HL-60 (cell line): ENCODE measurements at regions not wholly inside any gene's neighbourhood (a gene's known extent, or its start where the extent isn't known, plus 50 kb on each side); places are given as distances from the start of the nearest gene placed in this dataset.

Experiments used
- DNase-seq, 2 experiments: peaks; one replicate each; pipeline ENCODE4 v3.0.0-alpha.2; 2010 to 2020; ENCODE audit warnings: low read depth in 1 of 2, low spot score in 1 of 2
- H3K27ac ChIP-seq: fragments of 250-450 bp; sonication (Bioruptor Pico); replicated peaks from 2 replicates; pipeline ENCODE4 v1.5.1; 2020; ENCODE audit warnings: mild to moderate bottlenecking, moderate library complexity
- H3K27me3 ChIP-seq: fragments of 250-450 bp; sonication (Bioruptor Pico); 2 replicates; pipeline ENCODE4 v1.5.1; 2021; ENCODE audit warnings: mild to moderate bottlenecking, moderate library complexity; ENCODE audit not compliant: insufficient read depth, poor library complexity, severe bottlenecking
- H3K4me3 ChIP-seq: replicated peaks from 2 replicates; pipeline ENCODE4 v1.5.1; 2011; ENCODE audit warnings: mild to moderate bottlenecking, control low read depth, low read length; ENCODE audit not compliant: insufficient read depth
- GABPA ChIP-seq: IDR thresholded peaks from 2 replicates; pipeline ENCODE4 v1.6.1; 2012; ENCODE audit warnings: low read depth
- POLR2AphosphoS5 ChIP-seq: IDR thresholded peaks from 2 replicates; pipeline ENCODE4 v1.6.1; 2012; ENCODE audit warnings: low read depth
- SPI1 ChIP-seq: IDR thresholded peaks from 2 replicates; pipeline ENCODE4 v1.6.1; 2012; ENCODE audit warnings: low read depth, mild to moderate bottlenecking, borderline replicate concordance
- TF ChIP-seq, protein P1 (sequence below): IDR thresholded peaks from 2 replicates; pipeline ENCODE4 v1.6.1; 2012; ENCODE audit warnings: low read depth; ENCODE audit not compliant: insufficient replicate concordance
- TF ChIP-seq, protein P2 (sequence below): IDR thresholded peaks from one replicate; pipeline ENCODE4 v1.5.1; 2011; ENCODE audit warnings: low read length, control low read depth, inconsistent platforms; ENCODE audit not compliant: insufficient read depth

DNA sequence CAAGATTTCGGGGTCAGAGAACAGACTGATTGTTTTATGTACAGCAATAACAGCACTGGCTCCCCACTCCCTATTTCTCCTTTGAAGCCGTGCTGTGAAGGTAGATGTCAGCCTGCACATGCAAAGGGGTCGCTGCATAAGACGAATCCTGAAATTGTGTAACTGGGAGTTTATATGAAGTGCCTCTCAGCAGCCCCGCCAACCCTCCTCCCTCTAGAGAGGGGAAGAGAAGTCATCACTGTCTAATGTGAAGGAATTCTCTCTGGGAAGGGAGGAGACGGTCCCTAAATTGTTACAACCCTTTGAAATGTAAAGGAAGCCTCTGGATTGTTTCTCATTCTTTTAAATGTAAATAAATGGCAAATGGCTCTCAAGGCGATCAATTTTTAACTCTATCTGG is 545.3 kb downstream of the PLA2G4A start:
- H3K27me3 ChIP-seq: no peaks in the 10 kb centered on the region
- TF ChIP-seq SPI1: no peak
- TF ChIP-seq POLR2AphosphoS5: no peak
- TF ChIP-seq, protein P1, sequence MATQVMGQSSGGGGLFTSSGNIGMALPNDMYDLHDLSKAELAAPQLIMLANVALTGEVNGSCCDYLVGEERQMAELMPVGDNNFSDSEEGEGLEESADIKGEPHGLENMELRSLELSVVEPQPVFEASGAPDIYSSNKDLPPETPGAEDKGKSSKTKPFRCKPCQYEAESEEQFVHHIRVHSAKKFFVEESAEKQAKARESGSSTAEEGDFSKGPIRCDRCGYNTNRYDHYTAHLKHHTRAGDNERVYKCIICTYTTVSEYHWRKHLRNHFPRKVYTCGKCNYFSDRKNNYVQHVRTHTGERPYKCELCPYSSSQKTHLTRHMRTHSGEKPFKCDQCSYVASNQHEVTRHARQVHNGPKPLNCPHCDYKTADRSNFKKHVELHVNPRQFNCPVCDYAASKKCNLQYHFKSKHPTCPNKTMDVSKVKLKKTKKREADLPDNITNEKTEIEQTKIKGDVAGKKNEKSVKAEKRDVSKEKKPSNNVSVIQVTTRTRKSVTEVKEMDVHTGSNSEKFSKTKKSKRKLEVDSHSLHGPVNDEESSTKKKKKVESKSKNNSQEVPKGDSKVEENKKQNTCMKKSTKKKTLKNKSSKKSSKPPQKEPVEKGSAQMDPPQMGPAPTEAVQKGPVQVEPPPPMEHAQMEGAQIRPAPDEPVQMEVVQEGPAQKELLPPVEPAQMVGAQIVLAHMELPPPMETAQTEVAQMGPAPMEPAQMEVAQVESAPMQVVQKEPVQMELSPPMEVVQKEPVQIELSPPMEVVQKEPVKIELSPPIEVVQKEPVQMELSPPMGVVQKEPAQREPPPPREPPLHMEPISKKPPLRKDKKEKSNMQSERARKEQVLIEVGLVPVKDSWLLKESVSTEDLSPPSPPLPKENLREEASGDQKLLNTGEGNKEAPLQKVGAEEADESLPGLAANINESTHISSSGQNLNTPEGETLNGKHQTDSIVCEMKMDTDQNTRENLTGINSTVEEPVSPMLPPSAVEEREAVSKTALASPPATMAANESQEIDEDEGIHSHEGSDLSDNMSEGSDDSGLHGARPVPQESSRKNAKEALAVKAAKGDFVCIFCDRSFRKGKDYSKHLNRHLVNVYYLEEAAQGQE: no peak
- TF ChIP-seq, protein P2, sequence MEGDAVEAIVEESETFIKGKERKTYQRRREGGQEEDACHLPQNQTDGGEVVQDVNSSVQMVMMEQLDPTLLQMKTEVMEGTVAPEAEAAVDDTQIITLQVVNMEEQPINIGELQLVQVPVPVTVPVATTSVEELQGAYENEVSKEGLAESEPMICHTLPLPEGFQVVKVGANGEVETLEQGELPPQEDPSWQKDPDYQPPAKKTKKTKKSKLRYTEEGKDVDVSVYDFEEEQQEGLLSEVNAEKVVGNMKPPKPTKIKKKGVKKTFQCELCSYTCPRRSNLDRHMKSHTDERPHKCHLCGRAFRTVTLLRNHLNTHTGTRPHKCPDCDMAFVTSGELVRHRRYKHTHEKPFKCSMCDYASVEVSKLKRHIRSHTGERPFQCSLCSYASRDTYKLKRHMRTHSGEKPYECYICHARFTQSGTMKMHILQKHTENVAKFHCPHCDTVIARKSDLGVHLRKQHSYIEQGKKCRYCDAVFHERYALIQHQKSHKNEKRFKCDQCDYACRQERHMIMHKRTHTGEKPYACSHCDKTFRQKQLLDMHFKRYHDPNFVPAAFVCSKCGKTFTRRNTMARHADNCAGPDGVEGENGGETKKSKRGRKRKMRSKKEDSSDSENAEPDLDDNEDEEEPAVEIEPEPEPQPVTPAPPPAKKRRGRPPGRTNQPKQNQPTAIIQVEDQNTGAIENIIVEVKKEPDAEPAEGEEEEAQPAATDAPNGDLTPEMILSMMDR: no peak
- no peak for TF ChIP-seq GABPA
- DNase-seq: no peak
- H3K27ac ChIP-seq: no peak overlapping the region
- H3K4me3 ChIP-seq: no peak overlapping the region

DNA sequence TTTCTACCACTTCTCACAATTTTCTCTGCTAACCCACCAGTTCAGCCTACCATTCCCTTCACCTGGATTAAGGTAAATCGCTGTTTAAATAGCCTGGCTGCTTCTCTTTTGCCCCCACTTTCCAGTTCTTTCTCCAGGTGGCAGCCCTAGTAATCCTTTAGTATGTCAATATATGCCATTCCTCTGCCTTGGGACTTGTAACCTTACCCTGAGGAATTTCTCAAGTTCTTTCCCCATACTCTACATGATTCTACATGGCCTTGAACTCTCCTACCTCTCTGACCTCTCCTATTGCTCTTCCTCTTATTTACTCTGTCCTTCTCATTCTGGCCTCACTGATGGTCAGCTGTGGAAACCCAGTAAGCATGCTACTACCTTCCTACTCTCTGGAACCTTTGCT is 546.0 kb downstream of the PLA2G4A start:
- no peaks in the 10 kb centered on the region for H3K27me3 ChIP-seq
- TF ChIP-seq, protein P2: no peak
- TF ChIP-seq POLR2AphosphoS5 (no peak), GABPA (no peak), SPI1 (no peak)
- TF ChIP-seq, protein P1: no peak
- no peak overlapping the region for H3K27ac ChIP-seq
- DNase-seq: no peak
- no peak overlapping the region for H3K4me3 ChIP-seq

DNA sequence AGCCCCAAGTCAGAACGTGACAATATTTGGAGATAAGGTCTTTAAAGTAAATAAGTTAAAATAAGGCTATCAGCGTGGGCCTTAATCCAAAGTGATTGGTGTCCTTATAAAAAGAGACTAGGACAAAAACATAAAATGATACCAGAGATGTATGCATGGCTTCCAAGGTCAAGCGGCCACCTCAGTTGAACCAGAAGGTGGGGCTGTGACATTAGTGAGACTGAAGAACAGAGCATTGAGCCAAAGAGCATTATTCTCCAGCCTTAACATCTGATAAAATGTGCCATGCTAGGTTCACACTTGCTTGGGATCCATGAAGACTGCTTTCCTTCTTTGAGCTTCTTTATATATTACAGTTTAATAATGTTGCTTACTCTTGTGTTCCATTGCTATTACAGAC is 554.6 kb downstream of the PLA2G4A start:
- DNase-seq: no peak
- TF ChIP-seq SPI1 (no peak), GABPA (no peak), POLR2AphosphoS5 (no peak)
- TF ChIP-seq, protein P1: no peak
- TF ChIP-seq, protein P2: no peak
- H3K27me3 ChIP-seq: no peaks in the 10 kb centered on the region
- H3K4me3 ChIP-seq: no peak overlapping the region
- no peak overlapping the region for H3K27ac ChIP-seq
